Heart left ventricle (tissue), 16 donors: ENCODE measurements at regions not wholly inside any gene's neighbourhood (a gene's known extent, or its start where the extent isn't known, plus 50 kb on each side); places are given as distances from the start of the nearest gene placed in this dataset.
"Not testable (repeated sequence)": the region's sequence is repeated elsewhere in the genome, so short reads cannot be mapped to it uniquely, and the experiment has no call there.

ENCODE experiments used
- ATAC-seq, 4 donors: fragments of 200-7000 bp; cut with Tn5 transposase; one replicate each; pipeline ENCODE4 v1.9.1; 2020 to 2022; ENCODE audit warnings: moderate library complexity in 4 of 4, mild to moderate bottlenecking in 3 of 4, moderate number of reproducible peaks in 1 of 4
- DNase-seq, 5 donors: peaks; one replicate each; pipeline ENCODE4 v3.0.0-alpha.2; 2020
- H3K27ac ChIP-seq, 12 donors: fragments of 200-600 bp; sonication (generic) in 4 of 12; one replicate each; pipeline versions ENCODE4 v1.5.0 to v1.8.0; 2016 to 2022; ENCODE audit warnings: mild to moderate bottlenecking in 2 of 12
- H3K27me3 ChIP-seq, 9 donors: fragments of 200-600 bp; sonication (generic) in 2 of 9; one replicate each; pipeline versions ENCODE4 v1.5.1 to v1.8.0; 2016 to 2022; ENCODE audit warnings: mild to moderate bottlenecking in 3 of 9
- H3K36me3 ChIP-seq, 9 donors: fragments of 200-600 bp; sonication (generic) in 2 of 9; one replicate each; pipeline versions ENCODE4 v1.5.0 to v1.8.0; 2018 to 2022; ENCODE audit warnings: mild to moderate bottlenecking in 2 of 9
- H3K4me1 ChIP-seq, 12 donors: fragments of 200-600 bp; sonication (generic) in 4 of 12; one replicate each; pipeline versions ENCODE4 v1.5.0 to v1.8.0; 2016 to 2022; ENCODE audit warnings: mild to moderate bottlenecking in 3 of 12
- H3K4me3 ChIP-seq, 12 donors: fragments of 200-600 bp; sonication (generic) in 4 of 12; one replicate each; pipeline versions ENCODE4 v1.5.0 to v1.8.0; 2017 to 2022; ENCODE audit warnings: mild to moderate bottlenecking in 9 of 12, moderate library complexity in 4 of 12
- H3K9me3 ChIP-seq, 12 donors: fragments of 200-600 bp; sonication (generic) in 4 of 12; one replicate each; pipeline versions ENCODE4 v1.5.0 to v1.8.0; 2016 to 2022; ENCODE audit warnings: mild to moderate bottlenecking in 1 of 12
- POLR2A ChIP-seq, 2 donors: fragments of 450-650 bp; IDR thresholded peaks; one replicate each; pipeline ENCODE4 v1.6.1; 2017; ENCODE audit warnings: antibody characterized with exemption in 2 of 2, mild to moderate bottlenecking in 2 of 2, moderate library complexity in 2 of 2
- WGBS, 4 donors: extraction: QIAGEN DNeasy Blood & Tissue Kit in 2 of 4; methylation state at CpG; one replicate each; pipeline versions ENCODE4 v1.1.5 to v1.1.7; 2013 to 2018; 5-methylcytosine and 5-hydroxymethylcytosine counted together
- intact Hi-C, 10 donors: fragments of 100-400 bp; cut with DNase I; formaldehyde crosslinking; loops; one replicate each; pipeline versions ENCODE4 v1.11.1 to v1.14.2; 2022
- TF ChIP-seq, protein P1 (sequence below), 12 donors: fragments of 200-600 bp; sonication (generic) in 4 of 12; IDR thresholded peaks; one replicate each; pipeline versions ENCODE4 v1.5.0 to v1.8.0; 2018 to 2022; ENCODE audit warnings: antibody characterized with exemption in 12 of 12, mild to moderate bottlenecking in 5 of 12
- donor health status: ischemic (EF 13 %, LVEDD 7.1; RV severe dilation, severe dysfunction).
- donor health status: healthy with polysubstance abuse.
- donor health status: DM: no; HTN: yes; CAD: no.
- donor health status: DM: no; HTN: no; CAD: no.
- donor health status: ischemic (EF 25% LVEDD 6.9; RV normal size, moderate dysfunction).
- donor health status: ischemic (EF 25% LVEDD 5.7; RV mildly dilated, moderate dysfunction).
- donor health status: healthy.
- donor health status: DM: yes; HTN: yes; CAD: no.
- donor health status: ischemic (EF 35%, LVEDD 5.7; RV mildly dilated, moderate dysfunction).
- donor health status: nonischemic (EF 11% LVEDD 7.7; RV severe dilation, severe dysfunction).
- donor health status: DM: yes; HTN: yes; CAD: no.
- donor health status: PGD.
- donor health status: ischemic (EF 29% LVEDD 5.4; RV normal size, mild dysfunction).
- donor health status: nonischemic (EF 23%, LVEDD 6.1; RV moderate dilation, normal function).

DNA sequence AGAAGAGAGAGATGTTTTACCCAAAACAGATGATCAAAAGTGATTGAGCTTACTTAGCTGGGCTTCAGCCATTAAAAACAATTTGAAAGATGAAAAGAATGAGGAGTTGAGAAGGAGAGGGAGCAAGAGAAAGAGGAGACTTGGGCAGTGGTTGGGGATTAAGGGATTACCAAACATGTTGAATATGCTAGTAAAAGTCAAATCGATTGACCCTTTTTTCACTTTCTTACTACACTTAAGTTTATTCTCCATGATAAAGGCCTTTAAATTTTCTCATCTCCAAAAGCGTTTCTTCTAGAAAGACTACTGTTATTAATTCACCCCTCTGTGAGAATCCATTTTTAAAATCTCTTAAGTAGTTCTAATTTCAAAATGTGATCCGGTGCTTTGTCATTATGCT is 1254.0 kb upstream of the PHF14 start:
- DNase-seq: no peak
- no peak for TF ChIP-seq POLR2A (IDR thresholded peaks at IDR 0.05)
- TF ChIP-seq, protein P1, sequence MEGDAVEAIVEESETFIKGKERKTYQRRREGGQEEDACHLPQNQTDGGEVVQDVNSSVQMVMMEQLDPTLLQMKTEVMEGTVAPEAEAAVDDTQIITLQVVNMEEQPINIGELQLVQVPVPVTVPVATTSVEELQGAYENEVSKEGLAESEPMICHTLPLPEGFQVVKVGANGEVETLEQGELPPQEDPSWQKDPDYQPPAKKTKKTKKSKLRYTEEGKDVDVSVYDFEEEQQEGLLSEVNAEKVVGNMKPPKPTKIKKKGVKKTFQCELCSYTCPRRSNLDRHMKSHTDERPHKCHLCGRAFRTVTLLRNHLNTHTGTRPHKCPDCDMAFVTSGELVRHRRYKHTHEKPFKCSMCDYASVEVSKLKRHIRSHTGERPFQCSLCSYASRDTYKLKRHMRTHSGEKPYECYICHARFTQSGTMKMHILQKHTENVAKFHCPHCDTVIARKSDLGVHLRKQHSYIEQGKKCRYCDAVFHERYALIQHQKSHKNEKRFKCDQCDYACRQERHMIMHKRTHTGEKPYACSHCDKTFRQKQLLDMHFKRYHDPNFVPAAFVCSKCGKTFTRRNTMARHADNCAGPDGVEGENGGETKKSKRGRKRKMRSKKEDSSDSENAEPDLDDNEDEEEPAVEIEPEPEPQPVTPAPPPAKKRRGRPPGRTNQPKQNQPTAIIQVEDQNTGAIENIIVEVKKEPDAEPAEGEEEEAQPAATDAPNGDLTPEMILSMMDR (IDR thresholded peaks at IDR 0.05): no peak
- Histone ChIP-seq H3K36me3 (no peaks in the 10 kb centered on the region), H3K4me1 (no peaks in the 10 kb centered on the region), H3K27me3 (no peaks in the 10 kb centered on the region), H3K27ac (no peak overlapping the region), H3K4me3 (no peak overlapping the region), H3K9me3 (peaks cover 0 to 7% (median 0%) of the 10 kb centered on the region in 12 donors)
- intact Hi-C loops: no loop called here
- ATAC-seq: no peak
- WGBS, 4 donors: 80 to 87% (median 82%) methylated on average over 3 of the region's 3 CpGs

DNA sequence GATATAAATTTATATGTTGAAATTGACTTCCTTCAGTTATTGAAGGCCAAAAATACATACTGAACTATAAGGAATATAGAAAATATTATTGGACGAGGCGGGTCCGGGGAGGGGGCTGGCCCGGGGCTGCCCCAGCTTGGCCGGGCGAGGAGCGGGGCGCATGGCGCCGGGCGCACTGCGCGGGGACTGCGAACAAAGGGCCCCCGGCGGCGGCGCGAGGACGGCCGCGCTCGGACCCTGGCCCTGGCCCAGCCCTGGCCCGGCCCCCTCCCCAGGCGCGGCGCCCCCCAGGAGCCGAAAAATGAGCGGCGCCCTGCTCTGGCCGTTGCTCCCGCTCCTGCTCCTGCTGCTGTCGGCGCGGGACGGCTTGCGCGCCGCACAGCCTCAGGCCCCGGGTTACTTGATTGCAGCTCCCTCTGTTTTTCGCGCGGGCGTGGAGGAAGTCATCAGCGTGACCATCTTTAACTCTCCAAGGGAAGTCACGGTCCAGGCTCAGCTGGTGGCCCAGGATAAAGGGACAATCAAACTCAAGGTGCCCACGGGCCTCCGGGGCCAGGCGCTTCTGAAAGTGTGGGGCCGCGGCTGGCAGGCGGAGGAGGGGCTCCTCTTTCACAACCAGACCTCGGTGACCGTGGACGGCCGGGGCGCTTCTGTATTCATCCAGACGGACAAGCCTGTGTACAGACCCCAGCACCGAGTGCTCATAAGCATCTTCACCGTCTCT is 1247.6 kb upstream of the PHF14 start:
- H3K4me3 ChIP-seq, intact Hi-C loops, H3K4me1 ChIP-seq, H3K9me3 ChIP-seq, H3K27ac ChIP-seq, H3K27me3 ChIP-seq, ATAC-seq, H3K36me3 ChIP-seq, DNase-seq: not testable (repeated sequence)
- WGBS, 4 donors: 81 to 91% (median 86%) methylated on average over 55 to 57 of the region's 60 CpGs

DNA sequence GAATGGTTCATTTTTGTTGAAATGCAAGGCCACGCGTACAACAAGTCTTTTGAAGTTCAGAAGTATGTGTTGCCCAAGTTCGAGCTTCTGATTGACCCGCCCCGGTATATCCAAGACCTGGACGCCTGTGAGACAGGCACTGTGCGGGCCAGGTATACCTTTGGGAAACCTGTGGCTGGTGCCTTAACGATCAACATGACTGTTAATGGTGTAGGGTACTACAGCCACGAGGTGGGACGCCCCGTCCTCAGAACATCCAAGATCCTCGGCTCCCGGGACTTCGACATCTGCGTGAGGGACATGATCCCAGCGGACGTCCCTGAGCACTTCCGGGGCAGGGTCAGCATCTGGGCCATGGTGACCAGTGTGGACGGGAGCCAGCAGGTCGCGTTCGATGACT is 1246.9 kb upstream of the PHF14 start:
- H3K27ac ChIP-seq, H3K4me1 ChIP-seq, ATAC-seq, H3K27me3 ChIP-seq, intact Hi-C loops, H3K4me3 ChIP-seq, DNase-seq, H3K36me3 ChIP-seq, H3K9me3 ChIP-seq: not testable (repeated sequence)
- WGBS, 4 donors: 94 to 96% (median 96%) methylated on average over 17 to 18 of the region's 22 CpGs

DNA sequence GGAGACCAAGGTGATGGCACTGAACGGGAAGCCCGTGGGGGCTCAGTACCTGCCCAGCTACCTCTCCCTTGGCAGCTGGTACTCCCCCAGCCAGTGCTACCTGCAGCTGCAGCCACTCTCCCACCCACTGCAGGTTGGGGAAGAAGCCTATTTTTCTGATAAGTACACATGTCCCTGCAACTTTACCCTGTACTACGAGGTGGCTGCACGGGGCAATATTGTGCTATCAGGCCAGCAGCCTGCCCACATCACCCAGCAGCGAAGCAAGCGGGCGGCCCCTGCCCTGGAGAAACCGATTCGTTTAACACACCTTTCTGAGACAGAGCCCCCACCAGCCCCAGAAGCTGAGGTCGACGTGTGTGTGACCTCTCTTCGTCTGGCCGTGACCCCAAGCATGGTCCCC is 1246.2 kb upstream of the PHF14 start:
- H3K36me3 ChIP-seq, DNase-seq, H3K4me3 ChIP-seq, H3K27me3 ChIP-seq, H3K9me3 ChIP-seq, H3K27ac ChIP-seq, ATAC-seq, H3K4me1 ChIP-seq, intact Hi-C loops: not testable (repeated sequence)
- 82 to 93% (median 92%) methylated on average over 9 to 13 of the region's 13 CpGs for WGBS, 4 donors

DNA sequence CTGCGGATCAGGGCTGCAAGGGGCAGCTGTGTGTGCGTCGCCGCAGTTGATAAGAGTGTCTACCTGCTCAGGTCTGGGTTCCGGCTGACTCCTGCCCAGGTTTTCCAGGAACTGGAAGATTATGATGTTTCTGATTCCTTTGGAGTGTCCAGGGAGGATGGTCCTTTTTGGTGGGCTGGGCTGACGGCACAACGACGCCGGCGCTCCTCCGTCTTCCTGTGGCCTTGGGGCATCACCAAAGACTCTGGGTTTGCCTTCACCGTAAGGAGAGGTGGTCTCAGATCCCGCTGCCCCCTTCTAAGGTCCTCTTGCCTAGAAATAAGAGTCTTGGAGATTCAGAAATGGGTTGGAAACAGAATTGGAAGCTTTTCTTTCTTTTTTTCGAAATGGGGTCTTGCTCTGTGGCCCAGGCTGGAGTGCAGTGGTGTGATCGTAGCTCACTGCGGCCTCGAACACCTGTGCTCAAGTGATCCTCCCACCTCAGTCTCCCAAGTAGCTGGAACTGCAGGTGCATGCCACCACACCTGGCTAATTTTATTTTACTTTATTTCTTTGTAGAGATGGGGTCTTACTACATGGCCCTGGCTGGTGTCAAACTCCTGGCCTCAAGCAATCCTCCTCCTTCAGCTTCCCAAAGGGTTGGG is 1245.5 kb upstream of the PHF14 start:
- H3K4me1 ChIP-seq, H3K36me3 ChIP-seq, DNase-seq, H3K9me3 ChIP-seq, intact Hi-C loops, H3K4me3 ChIP-seq, ATAC-seq, H3K27ac ChIP-seq, H3K27me3 ChIP-seq: not testable (repeated sequence)
- 89 to 94% (median 93%) methylated on average over 16 to 17 of the region's 17 CpGs for WGBS, 4 donors

DNA sequence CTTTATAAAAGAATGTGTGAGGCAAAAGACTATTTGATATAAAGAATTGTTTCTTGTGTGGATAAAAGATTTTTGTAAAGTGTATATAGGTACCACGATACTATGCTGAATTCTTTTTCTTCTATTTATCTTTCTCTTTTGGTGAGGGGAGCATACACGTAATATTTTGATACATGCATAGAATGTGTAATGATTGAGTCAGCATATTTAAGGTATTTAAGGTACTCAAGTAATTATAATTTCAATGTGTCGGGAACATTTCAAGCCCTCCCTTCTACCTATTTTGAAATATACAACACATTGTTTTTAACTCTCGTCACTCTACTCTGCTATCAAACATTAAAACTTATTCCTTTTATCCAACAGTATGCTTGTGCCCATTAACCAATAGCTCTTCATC is 1221.6 kb upstream of the PHF14 start:
- DNase-seq: no peak
- Histone ChIP-seq H3K4me1 (no peaks in the 10 kb centered on the region), H3K27me3 (no peaks in the 10 kb centered on the region), H3K36me3 (no peaks in the 10 kb centered on the region), H3K9me3 (peaks cover 0 to 21% (median 3%) of the 10 kb centered on the region in 12 donors), H3K27ac (no peak overlapping the region), H3K4me3 (no peak overlapping the region)
- intact Hi-C loops: no loop called here
- 80 to 87% (median 86%) methylated on average over 4 of the region's 4 CpGs for WGBS, 4 donors
- ATAC-seq: no peak
- TF ChIP-seq POLR2A (IDR thresholded peaks at IDR 0.05): no peak
- TF ChIP-seq, protein P1 (IDR thresholded peaks at IDR 0.05): no peak
